ENCODE measurements at regions not wholly inside any gene's neighbourhood (a gene's known extent, or its start where the extent isn't known, plus 50 kb on each side); places are given as distances from the start of the nearest gene placed in this dataset.

DNA sequence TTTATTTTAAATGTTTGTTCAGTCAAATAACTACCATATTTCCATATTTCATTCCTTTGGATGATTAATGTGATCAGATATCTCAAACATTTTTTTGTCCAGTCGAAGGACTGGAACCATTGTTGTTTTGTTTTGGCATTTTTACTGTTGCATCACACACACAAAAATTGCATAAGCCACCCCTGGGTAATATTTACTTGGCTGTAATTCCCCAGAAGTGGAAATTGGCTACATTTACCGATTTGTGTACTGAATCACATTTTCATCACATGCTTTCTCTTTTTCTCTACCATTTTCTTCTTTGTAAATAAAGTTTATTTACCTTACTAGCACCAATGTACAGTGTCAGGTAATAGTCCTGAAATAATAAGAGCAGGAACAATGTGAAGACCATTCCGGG, 1729.7 kb upstream of the WWC1 start:
- no peak overlapping the region for H3K4me3 ChIP-seq
- H3K27ac ChIP-seq = no peak overlapping the region
- DNase-seq (ENCODE audit: low spot score) = no peak
- TF ChIP-seq, protein P1, sequence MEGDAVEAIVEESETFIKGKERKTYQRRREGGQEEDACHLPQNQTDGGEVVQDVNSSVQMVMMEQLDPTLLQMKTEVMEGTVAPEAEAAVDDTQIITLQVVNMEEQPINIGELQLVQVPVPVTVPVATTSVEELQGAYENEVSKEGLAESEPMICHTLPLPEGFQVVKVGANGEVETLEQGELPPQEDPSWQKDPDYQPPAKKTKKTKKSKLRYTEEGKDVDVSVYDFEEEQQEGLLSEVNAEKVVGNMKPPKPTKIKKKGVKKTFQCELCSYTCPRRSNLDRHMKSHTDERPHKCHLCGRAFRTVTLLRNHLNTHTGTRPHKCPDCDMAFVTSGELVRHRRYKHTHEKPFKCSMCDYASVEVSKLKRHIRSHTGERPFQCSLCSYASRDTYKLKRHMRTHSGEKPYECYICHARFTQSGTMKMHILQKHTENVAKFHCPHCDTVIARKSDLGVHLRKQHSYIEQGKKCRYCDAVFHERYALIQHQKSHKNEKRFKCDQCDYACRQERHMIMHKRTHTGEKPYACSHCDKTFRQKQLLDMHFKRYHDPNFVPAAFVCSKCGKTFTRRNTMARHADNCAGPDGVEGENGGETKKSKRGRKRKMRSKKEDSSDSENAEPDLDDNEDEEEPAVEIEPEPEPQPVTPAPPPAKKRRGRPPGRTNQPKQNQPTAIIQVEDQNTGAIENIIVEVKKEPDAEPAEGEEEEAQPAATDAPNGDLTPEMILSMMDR (IDR thresholded peaks at IDR 0.05) = no peak

DNA sequence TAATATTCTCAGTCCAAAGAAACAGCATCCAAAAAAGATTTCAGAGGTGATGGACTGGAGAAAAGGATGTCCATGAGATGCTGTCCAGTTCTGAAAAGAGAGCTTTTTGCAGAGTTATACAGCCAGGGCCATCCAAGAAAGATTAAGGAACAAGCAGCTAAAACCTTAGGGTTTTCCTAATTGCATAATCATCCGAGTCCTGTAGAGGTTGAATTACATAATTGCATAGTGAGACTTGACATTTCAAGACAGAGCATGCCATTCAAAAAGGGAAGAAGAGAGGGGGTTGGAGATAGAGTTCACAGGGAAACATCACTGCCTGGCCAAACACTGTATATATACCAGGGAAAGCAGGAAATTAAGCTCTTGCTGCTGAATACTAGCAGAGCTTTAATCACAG, 1729.2 kb upstream of the WWC1 start:
- Histone ChIP-seq H3K4me3 (no peak overlapping the region), H3K27ac (no peak overlapping the region)
- TF ChIP-seq, protein P1 (IDR thresholded peaks at IDR 0.05) = no peak
- no peak for DNase-seq (ENCODE audit: low spot score)

DNA sequence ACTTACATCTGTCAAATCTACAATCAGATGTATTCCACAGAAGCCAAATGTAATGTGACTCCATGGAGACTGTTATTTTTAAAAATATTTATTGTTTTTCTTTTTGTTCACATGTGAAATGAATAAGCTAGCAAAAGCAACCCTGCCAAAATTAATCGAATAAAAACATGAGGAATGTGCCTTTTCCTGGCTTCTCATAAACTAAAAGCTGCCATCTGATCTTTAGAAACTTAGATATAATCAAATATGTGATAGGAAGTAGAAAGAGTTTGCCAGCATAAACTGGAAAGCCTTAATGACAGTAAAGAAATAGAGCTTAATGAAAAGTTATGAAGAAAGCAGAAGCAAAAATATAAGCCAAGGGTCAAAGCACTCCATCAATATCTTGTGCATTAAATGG, 1724.7 kb upstream of the WWC1 start:
- Histone ChIP-seq H3K4me3 (no peak overlapping the region), H3K27ac (no peak overlapping the region)
- TF ChIP-seq, protein P1 (IDR thresholded peaks at IDR 0.05) = no peak
- DNase-seq (ENCODE audit: low spot score) = no peak

DNA sequence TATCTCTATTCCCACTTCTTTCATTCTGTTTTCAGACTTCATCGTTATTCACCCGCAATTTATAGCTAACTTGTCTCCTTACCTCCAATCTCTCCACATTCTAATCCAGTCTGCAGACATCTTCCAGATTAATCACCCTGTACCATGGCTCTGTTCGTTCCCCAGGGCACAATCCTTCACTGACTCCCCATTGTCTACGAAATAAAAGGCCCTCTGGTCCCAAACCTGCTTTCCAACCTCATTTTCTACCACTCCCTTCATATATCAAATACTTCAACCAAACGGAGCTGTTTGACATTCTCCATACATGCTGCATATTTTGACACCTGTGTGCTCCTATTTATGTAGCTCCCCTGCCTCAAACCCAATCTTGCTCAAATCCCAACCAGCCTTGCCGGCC, 1720.6 kb upstream of the WWC1 start:
- DNase-seq (ENCODE audit: low spot score) = no peak
- no peak overlapping the region for H3K4me3 ChIP-seq
- H3K27ac ChIP-seq = no peak overlapping the region
- TF ChIP-seq, protein P1 (IDR thresholded peaks at IDR 0.05) = no peak

DNA sequence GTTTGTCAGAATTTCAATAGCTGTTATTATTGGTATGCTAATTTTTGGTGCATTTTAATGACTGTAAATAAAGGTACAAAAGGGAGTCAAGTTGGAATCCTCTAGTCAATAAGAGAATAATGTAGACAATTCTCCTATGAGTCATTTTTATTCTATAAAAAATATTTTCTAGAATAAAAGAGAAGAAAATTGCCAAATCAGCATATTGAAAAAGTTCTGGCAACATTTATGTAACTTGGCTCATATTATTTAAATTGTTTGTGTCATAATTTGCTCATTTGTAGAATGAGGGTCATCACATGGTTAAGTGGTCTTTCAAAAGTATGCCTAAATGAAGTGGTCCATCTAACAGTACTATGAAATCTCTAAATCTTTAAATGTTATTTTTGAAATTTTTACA, 1719.8 kb upstream of the WWC1 start:
- DNase-seq (ENCODE audit: low spot score) = no peak
- TF ChIP-seq, protein P1 (IDR thresholded peaks at IDR 0.05) = no peak
- Histone ChIP-seq H3K27ac (no peak overlapping the region), H3K4me3 (no peak overlapping the region)

DNA sequence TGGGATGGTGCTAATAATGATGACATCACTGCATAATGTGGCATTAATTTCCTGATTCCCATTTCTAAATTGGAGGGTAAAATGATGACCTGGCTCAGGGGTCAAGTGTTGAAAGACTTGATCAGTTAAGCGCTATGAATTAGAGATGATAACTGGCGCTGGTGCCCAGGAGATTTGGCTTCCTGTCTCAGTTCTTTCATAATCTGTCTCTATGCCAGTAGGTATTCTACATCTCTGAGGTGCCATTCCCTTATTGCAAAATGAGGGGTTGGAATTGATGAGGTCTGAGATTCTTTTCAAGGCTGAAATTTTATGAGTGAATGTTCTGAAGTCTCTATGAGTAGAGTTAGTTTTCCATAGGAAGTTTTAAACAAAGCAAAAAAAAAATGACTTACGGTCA, 1715.1 kb upstream of the WWC1 start:
- TF ChIP-seq, protein P1 (IDR thresholded peaks at IDR 0.05) = no peak
- no peak for DNase-seq (ENCODE audit: low spot score)
- no peak overlapping the region for H3K4me3 ChIP-seq
- H3K27ac ChIP-seq = no peak overlapping the region

DNA sequence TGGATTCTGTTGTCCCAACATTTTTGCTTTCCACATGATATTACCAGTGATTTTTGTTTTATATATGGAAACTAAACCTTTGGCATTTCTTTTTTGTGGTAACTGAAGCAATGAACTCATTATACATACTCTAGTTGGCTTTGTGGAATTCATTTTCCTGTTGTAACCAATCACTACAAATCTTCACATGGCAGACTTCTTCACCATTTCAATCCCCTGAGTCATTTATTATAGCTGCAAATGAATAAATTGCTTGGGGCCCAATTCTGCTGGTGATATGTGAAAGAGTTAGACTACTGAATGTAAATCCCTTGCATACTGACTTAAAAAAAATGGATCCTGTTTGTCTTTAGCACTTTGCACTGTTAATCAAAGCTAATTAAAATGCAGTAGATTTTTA, 1709.6 kb upstream of the WWC1 start:
- TF ChIP-seq, protein P1 (IDR thresholded peaks at IDR 0.05) = no peak
- no peak overlapping the region for H3K4me3 ChIP-seq
- no peak for DNase-seq (ENCODE audit: low spot score)
- no peak overlapping the region for H3K27ac ChIP-seq
